Lung (tissue), 11 donors: ENCODE measurements at regions not wholly inside any gene's neighbourhood (a gene's known extent, or its start where the extent isn't known, plus 50 kb on each side); places are given as distances from the start of the nearest gene placed in this dataset.

Experiments
- ATAC-seq: fragments of 200-7000 bp; cut with Tn5 transposase; one replicate; pipeline ENCODE4 v1.9.1; 2020; ENCODE audit warnings: moderate number of reproducible peaks; ENCODE audit not compliant: insufficient read depth, low FRiP score
- DNase-seq, 3 donors: peaks; one replicate each; pipeline ENCODE4 v3.0.0-alpha.2; 2013 to 2017
- H3K27ac ChIP-seq, 2 donors: one replicate each; pipeline ENCODE4 v1.5.1; 2013; ENCODE audit warnings: mild to moderate bottlenecking in 2 of 2, moderate library complexity in 2 of 2, control low read depth in 1 of 2, inconsistent platforms in 1 of 2, low read depth in 1 of 2, low read length in 1 of 2
- H3K27me3 ChIP-seq, 3 donors: one replicate each; pipeline ENCODE4 v1.5.1; 2013; ENCODE audit warnings: low read length in 2 of 3; ENCODE audit not compliant: control insufficient read depth in 3 of 3, insufficient read depth in 3 of 3
- H3K36me3 ChIP-seq, 4 donors: one replicate each; pipeline ENCODE4 v1.5.1; 2013; ENCODE audit warnings: low read length in 4 of 4, mild to moderate bottlenecking in 1 of 4, moderate library complexity in 1 of 4; ENCODE audit not compliant: control insufficient read depth in 4 of 4, insufficient read depth in 4 of 4
- H3K4me1 ChIP-seq, 5 donors: one replicate each; pipeline ENCODE4 v1.5.1; 2013; ENCODE audit warnings: low read length in 5 of 5, mild to moderate bottlenecking in 2 of 5, moderate library complexity in 1 of 5; ENCODE audit not compliant: control insufficient read depth in 5 of 5, insufficient read depth in 5 of 5
- H3K4me3 ChIP-seq: one replicate; pipeline ENCODE4 v1.5.1; 2013; ENCODE audit warnings: mild to moderate bottlenecking, control low read depth, moderate library complexity
- H3K9ac ChIP-seq, 2 donors: one replicate each; pipeline ENCODE4 v1.5.1; 2013; ENCODE audit warnings: low read length in 2 of 2, control low read depth in 1 of 2; ENCODE audit not compliant: insufficient read depth in 1 of 2
- H3K9me3 ChIP-seq, 4 donors: one replicate each; pipeline ENCODE4 v1.5.1; 2013; ENCODE audit warnings: low read length in 3 of 4, mild to moderate bottlenecking in 1 of 4, moderate library complexity in 1 of 4; ENCODE audit not compliant: control insufficient read depth in 4 of 4, insufficient read depth in 3 of 4
- CTCF ChIP-seq: IDR thresholded peaks from 2 replicates; pipeline ENCODE4 v1.5.1; 2012; ENCODE audit warnings: mild to moderate bottlenecking; ENCODE audit errors: control extremely low read depth, extremely low read depth
- WGBS, 2 donors: extraction: QIAGEN DNeasy Blood & Tissue Kit; methylation state at CpG; one replicate each; pipeline ENCODE4 v1.1.7; 2013; 5-methylcytosine and 5-hydroxymethylcytosine counted together
- donor health status: control.
- donor health status: control.
- donor health status: Bipolar disorder and iron deficiency.
- donor health status: healthy.
- donor health status: DM: yes; HTN: yes; CAD: no.

GRCh38 chr14:54106661-54107377, 150.2 kb upstream of the BMP4 start:
- no peak for TF ChIP-seq CTCF
- ATAC-seq (no peak), DNase-seq (peak; percentile 28 to 30 (median 30))
- no peaks in the 10 kb centered on the region for H3K9me3 ChIP-seq
- H3K27me3 ChIP-seq: no peaks in the 10 kb centered on the region
- no peak overlapping the region for H3K9ac ChIP-seq
- no peaks in the 10 kb centered on the region for H3K36me3 ChIP-seq
- H3K4me3 ChIP-seq: no peak overlapping the region
- H3K27ac ChIP-seq: no peak overlapping the region
- WGBS, 2 donors: 58 to 73% methylated on average over 6 of the region's 6 CpGs
- H3K4me1 ChIP-seq: peaks cover 0 to 12% (median 4%) of the 10 kb centered on the region in 5 donors

- no peak for ATAC-seq
- no peak overlapping the region for H3K27ac ChIP-seq
- no peak overlapping the region for H3K9ac ChIP-seq
- no peak for TF ChIP-seq CTCF
- WGBS, 2 donors: 40 to 75% methylated on average over 3 of the region's 3 CpGs
- H3K4me1 ChIP-seq: peaks cover 0 to 12% (median 4%) of the 10 kb centered on the region in 5 donors
- H3K27me3 ChIP-seq: no peaks in the 10 kb centered on the region
- H3K36me3 ChIP-seq: no peaks in the 10 kb centered on the region
- H3K9me3 ChIP-seq: no peaks in the 10 kb centered on the region
- no peak overlapping the region for H3K4me3 ChIP-seq
- no peak for DNase-seq
Observed at GRCh38 chr14:54108481-54109471, 152.2 kb upstream of the BMP4 start.

GRCh38 chr14:54109521-54110120, 153.0 kb upstream of the BMP4 start:
- TF ChIP-seq CTCF: no peak
- H3K27me3 ChIP-seq: no peaks in the 10 kb centered on the region
- H3K9me3 ChIP-seq: no peaks in the 10 kb centered on the region
- peaks cover 0 to 12% (median 4%) of the 10 kb centered on the region in 5 donors for H3K4me1 ChIP-seq
- H3K9ac ChIP-seq: no peak overlapping the region
- H3K36me3 ChIP-seq: no peaks in the 10 kb centered on the region
- 86 to 92% methylated on average over 2 of the region's 2 CpGs for WGBS, 2 donors
- no peak overlapping the region for H3K4me3 ChIP-seq
- H3K27ac ChIP-seq: no peak overlapping the region
- ATAC-seq (no peak), DNase-seq (no peak)
